Stimulated activated naive CD8-positive, alpha-beta T cell treated with anti-CD3 and anti-CD28 coated beads, Interleukin-15, amount 100 ng/mL, for 72 hours (primary cell): ENCODE measurements at regions not wholly inside any gene's neighbourhood (a gene's known extent, or its start where the extent isn't known, plus 50 kb on each side); places are given as distances from the start of the nearest gene placed in this dataset.

Experiments
- ATAC-seq: fragments of 150-1000 bp; cut with Tn5 transposase; 2 replicates; pipeline ENCODE4 v1.10.0; 2021; ENCODE audit warnings: mild to moderate bottlenecking, moderate library complexity
- DNase-seq, 2 donors: peaks; one replicate each; pipeline ENCODE4 v3.0.0; 2021 to 2022
- H3K27ac Mint-ChIP-seq, 2 donors: one replicate each; pipeline ENCODE4 v1.8.0; 2022; ENCODE audit warnings: mild to moderate bottlenecking in 2 of 2, mixed read lengths in 2 of 2, moderate library complexity in 2 of 2
- H3K27me3 Mint-ChIP-seq: one replicate; pipeline ENCODE4 v1.8.0; 2022; ENCODE audit warnings: mixed read lengths
- H3K4me1 Mint-ChIP-seq: one replicate; pipeline ENCODE4 v1.8.0; 2022; ENCODE audit warnings: mild to moderate bottlenecking, mixed read lengths
- H3K4me3 Mint-ChIP-seq, 2 donors: one replicate each; pipeline ENCODE4 v1.8.0; 2022; ENCODE audit warnings: mild to moderate bottlenecking in 2 of 2, mixed read lengths in 2 of 2, moderate library complexity in 1 of 2
- H3K9me3 Mint-ChIP-seq, 2 donors: one replicate each; pipeline ENCODE4 v1.8.0; 2022; ENCODE audit warnings: mixed read lengths in 2 of 2

DNA sequence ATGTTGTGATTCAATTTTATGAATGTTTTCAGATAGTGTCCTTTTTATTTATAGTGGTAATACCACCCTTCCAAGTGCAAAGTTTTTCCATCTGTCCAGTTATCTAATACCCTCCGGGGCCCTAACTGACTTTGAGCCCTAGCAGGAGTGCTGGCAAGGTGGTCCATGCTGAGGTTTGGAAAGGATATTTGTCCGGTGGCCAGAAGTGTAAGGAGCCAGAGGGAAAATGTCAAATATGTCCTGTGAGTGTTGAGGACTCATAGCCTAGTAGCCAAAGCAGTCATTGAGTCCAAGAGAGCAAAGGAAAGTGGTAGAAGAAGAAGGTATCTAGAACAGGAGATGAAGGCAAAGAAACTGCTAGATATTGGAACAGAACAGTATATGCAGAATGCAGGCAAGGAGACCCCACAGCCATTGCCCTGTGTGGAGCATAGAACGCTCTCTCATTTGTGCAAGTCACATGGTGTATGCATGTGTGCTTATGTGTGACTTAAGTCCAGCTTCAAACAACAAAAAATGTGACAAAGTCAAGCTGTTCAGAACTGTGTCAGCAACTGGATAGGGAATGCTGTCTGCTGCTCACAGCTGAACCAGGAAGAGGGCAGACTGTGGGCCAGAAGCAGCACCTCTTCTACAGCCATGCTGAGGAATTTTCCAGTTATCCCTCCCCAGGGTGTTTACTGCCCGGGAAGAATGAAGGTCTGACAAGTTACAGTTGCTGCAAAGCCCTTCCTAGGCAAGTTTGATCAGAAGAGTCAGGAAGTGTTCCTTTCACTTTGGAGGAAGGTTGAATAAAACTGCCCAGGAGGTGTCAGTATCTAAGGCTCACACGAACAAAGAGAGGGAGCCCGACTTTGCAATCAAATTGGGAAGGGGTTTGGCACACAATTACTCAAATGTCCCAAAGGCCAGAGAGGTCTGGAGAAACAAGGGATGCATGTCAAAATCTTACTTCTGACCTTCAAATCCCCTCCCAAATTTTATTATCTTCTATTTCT is 463.3 kb upstream of the DMAC1 start:
- DNase-seq: no peak
- H3K9me3 Mint-ChIP-seq: no peaks in the 10 kb centered on the region
- H3K27ac Mint-ChIP-seq: no peak overlapping the region
- H3K27me3 Mint-ChIP-seq: no peaks in the 10 kb centered on the region
- no peak overlapping the region for H3K4me3 Mint-ChIP-seq
- no peak for ATAC-seq
- H3K4me1 Mint-ChIP-seq: no peaks in the 10 kb centered on the region

DNA sequence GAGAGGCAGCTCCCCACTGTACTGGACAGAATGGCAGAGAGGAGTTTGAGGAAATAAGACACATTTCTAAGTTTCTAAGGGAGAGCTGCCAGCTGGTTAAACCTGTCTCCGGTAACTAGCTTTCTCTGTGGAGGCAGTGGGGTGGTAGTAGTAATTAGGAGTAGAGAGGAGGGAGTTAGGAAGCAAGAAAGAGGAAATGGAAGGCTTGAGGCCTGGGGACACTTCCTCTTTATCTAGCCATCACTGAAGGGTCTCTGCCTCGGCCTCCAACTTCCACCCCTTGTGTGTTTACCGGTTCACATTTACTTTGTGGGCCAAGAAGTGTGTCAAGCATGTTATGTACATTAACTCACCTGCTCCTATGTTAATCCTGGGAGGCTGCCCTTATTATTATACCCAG is 462.2 kb upstream of the DMAC1 start:
- Mint-ChIP-seq H3K27me3 (no peaks in the 10 kb centered on the region), H3K4me3 (no peak overlapping the region), H3K27ac (peak overlapping the region in 1 of 2 donors; percentile 33), H3K4me1 (no peaks in the 10 kb centered on the region), H3K9me3 (no peaks in the 10 kb centered on the region)
- ATAC-seq: no peak
- DNase-seq: no peak

GRCh38 chr9:8259028-8259427 is 459.4 kb upstream of the DMAC1 start:
- H3K27ac Mint-ChIP-seq: no peak overlapping the region
- ATAC-seq: no peak
- H3K4me1 Mint-ChIP-seq: no peaks in the 10 kb centered on the region
- DNase-seq: no peak
- H3K4me3 Mint-ChIP-seq: no peak overlapping the region
- no peaks in the 10 kb centered on the region for H3K27me3 Mint-ChIP-seq
- no peaks in the 10 kb centered on the region for H3K9me3 Mint-ChIP-seq

DNA sequence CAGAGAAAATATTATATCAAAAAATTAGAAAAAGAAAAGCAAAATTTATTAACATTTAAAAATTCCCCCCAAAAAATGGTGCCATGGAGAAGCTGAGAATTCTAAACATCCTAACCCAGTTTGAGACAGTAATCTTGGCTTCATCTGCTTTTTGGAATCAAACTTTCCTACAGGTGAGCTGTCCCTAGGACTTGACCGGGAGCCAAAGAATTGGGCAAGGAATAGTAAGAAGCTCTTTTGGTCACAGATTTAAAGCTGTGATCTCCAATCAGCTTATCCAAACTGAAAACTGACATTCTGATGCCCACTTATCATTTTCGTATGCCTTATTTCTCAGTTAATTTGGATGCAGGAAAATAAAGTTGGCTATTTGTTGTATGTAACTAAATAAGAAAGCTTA is 457.3 kb upstream of the DMAC1 start:
- Mint-ChIP-seq H3K4me3 (no peak overlapping the region), H3K27ac (no peak overlapping the region), H3K9me3 (no peaks in the 10 kb centered on the region), H3K4me1 (no peaks in the 10 kb centered on the region), H3K27me3 (no peaks in the 10 kb centered on the region)
- DNase-seq (no peak), ATAC-seq (no peak)

DNA sequence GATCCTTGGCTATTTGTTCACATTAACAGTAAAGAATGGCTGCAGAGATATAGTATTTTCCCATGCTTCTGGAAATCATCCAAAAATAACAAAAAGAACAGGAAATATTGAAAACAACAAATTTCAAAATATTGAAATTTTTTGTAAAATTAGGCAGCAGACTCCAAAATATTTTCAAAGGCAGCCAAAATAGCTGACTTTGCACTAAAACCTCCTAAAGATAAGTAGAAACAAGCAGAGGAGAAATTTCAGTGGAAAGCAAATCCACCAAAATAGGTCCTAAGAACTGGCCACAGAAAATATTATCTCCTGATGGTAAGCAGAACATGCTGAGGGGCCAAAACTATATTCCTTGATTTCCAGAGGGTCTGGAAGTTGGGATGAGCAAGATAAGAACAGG is 456.3 kb upstream of the DMAC1 start:
- no peak overlapping the region for H3K27ac Mint-ChIP-seq
- DNase-seq (no peak), ATAC-seq (no peak)
- no peaks in the 10 kb centered on the region for H3K27me3 Mint-ChIP-seq
- no peaks in the 10 kb centered on the region for H3K9me3 Mint-ChIP-seq
- no peaks in the 10 kb centered on the region for H3K4me1 Mint-ChIP-seq
- no peak overlapping the region for H3K4me3 Mint-ChIP-seq

- Mint-ChIP-seq H3K27me3 (no peaks in the 10 kb centered on the region), H3K27ac (no peak overlapping the region), H3K9me3 (no peaks in the 10 kb centered on the region), H3K4me1 (no peaks in the 10 kb centered on the region), H3K4me3 (no peak overlapping the region)
- ATAC-seq (no peak), DNase-seq (no peak)
Observed at GRCh38 chr9:8254541-8254940, 455.0 kb upstream of the DMAC1 start.

GRCh38 chr9:8252445-8252844 is 452.9 kb upstream of the DMAC1 start:
- Mint-ChIP-seq H3K9me3 (no peaks in the 10 kb centered on the region), H3K27ac (no peak overlapping the region), H3K4me3 (no peak overlapping the region), H3K27me3 (no peaks in the 10 kb centered on the region), H3K4me1 (no peaks in the 10 kb centered on the region)
- no peak for DNase-seq
- ATAC-seq: no peak

GRCh38 chr9:8251566-8251965 is 452.0 kb upstream of the DMAC1 start:
- Mint-ChIP-seq H3K9me3 (no peaks in the 10 kb centered on the region), H3K4me1 (no peaks in the 10 kb centered on the region)
- no peak for ATAC-seq

GRCh38 chr9:8244505-8245092 is 445.0 kb upstream of the DMAC1 start:
- no peak for ATAC-seq
- Mint-ChIP-seq H3K27ac (no peak overlapping the region), H3K4me1 (no peaks in the 10 kb centered on the region), H3K4me3 (no peak overlapping the region), H3K9me3 (no peaks in the 10 kb centered on the region), H3K27me3 (no peaks in the 10 kb centered on the region)
- no peak for DNase-seq

More at GRCh38 chr9:8251566-8251965, 452.0 kb upstream of the DMAC1 start:
- H3K27me3 Mint-ChIP-seq: no peaks in the 10 kb centered on the region
- no peak for DNase-seq
- H3K27ac Mint-ChIP-seq: no peak overlapping the region
- H3K4me3 Mint-ChIP-seq: no peak overlapping the region

GRCh38 chr9:8241201-8241600 is 441.6 kb upstream of the DMAC1 start:
- H3K9me3 Mint-ChIP-seq: no peaks in the 10 kb centered on the region
- no peaks in the 10 kb centered on the region for H3K4me1 Mint-ChIP-seq
- DNase-seq: no peak
- H3K27ac Mint-ChIP-seq: no peak overlapping the region
- ATAC-seq: no peak
- H3K4me3 Mint-ChIP-seq: no peak overlapping the region
- H3K27me3 Mint-ChIP-seq: no peaks in the 10 kb centered on the region

DNA sequence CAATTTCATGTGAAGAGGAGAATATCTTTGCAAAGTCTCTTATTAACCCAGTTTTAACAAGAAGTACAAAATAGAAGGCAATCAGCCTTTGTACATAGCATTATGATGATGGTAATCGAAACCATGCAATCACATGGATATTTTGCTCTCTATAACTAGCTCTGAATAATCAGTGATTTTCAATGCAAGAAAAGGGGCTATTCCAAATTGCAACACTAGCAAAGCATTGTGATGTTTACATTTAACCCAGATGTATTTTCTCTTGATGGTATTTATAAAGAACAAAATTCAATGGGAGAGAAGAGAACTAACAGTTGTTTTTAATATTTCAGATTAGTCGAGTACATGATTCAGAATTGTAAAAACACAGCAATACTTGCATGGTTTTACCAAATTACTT is 437.5 kb upstream of the DMAC1 start:
- DNase-seq: no peak
- ATAC-seq: no peak
- Mint-ChIP-seq H3K27ac (no peak overlapping the region), H3K4me1 (no peaks in the 10 kb centered on the region), H3K27me3 (no peaks in the 10 kb centered on the region), H3K9me3 (no peaks in the 10 kb centered on the region), H3K4me3 (no peak overlapping the region)

GRCh38 chr9:8235489-8235888 is 435.9 kb upstream of the DMAC1 start:
- H3K4me3 Mint-ChIP-seq: no peak overlapping the region
- DNase-seq (no peak), ATAC-seq (no peak)
- no peaks in the 10 kb centered on the region for H3K27me3 Mint-ChIP-seq
- H3K27ac Mint-ChIP-seq: no peak overlapping the region
- H3K4me1 Mint-ChIP-seq: no peaks in the 10 kb centered on the region
- H3K9me3 Mint-ChIP-seq: no peaks in the 10 kb centered on the region

- Mint-ChIP-seq H3K9me3 (no peaks in the 10 kb centered on the region), H3K4me3 (no peak overlapping the region)
- no peak for ATAC-seq
Observed at GRCh38 chr9:8234316-8234715, 434.7 kb upstream of the DMAC1 start.

GRCh38 chr9:8232726-8233125 is 433.1 kb upstream of the DMAC1 start:
- H3K27ac Mint-ChIP-seq: no peak overlapping the region
- H3K4me1 Mint-ChIP-seq: no peaks in the 10 kb centered on the region
- H3K9me3 Mint-ChIP-seq: no peaks in the 10 kb centered on the region
- no peak overlapping the region for H3K4me3 Mint-ChIP-seq
- ATAC-seq (no peak), DNase-seq (no peak)
- no peaks in the 10 kb centered on the region for H3K27me3 Mint-ChIP-seq

More at GRCh38 chr9:8234316-8234715, 434.7 kb upstream of the DMAC1 start:
- no peaks in the 10 kb centered on the region for H3K4me1 Mint-ChIP-seq
- H3K27me3 Mint-ChIP-seq: no peaks in the 10 kb centered on the region
- DNase-seq: no peak
- no peak overlapping the region for H3K27ac Mint-ChIP-seq

- DNase-seq (no peak), ATAC-seq (no peak)
- Mint-ChIP-seq H3K27me3 (no peaks in the 10 kb centered on the region), H3K4me3 (no peak overlapping the region), H3K27ac (no peak overlapping the region), H3K4me1 (no peaks in the 10 kb centered on the region), H3K9me3 (no peaks in the 10 kb centered on the region)
Observed at GRCh38 chr9:8229226-8229625, 429.6 kb upstream of the DMAC1 start.

- ATAC-seq: no peak
- H3K27ac Mint-ChIP-seq: no peak overlapping the region
- no peak overlapping the region for H3K4me3 Mint-ChIP-seq
- no peaks in the 10 kb centered on the region for H3K4me1 Mint-ChIP-seq
- H3K9me3 Mint-ChIP-seq: no peaks in the 10 kb centered on the region
- H3K27me3 Mint-ChIP-seq: no peaks in the 10 kb centered on the region
- DNase-seq: no peak
Observed at GRCh38 chr9:8224381-8224801, 424.8 kb upstream of the DMAC1 start.
